Vagina (tissue), 2 donors: ENCODE measurements at regions not wholly inside any gene's neighbourhood (a gene's known extent, or its start where the extent isn't known, plus 50 kb on each side); places are given as distances from the start of the nearest gene placed in this dataset.

Experiments
- DNase-seq, 2 donors: peaks; one replicate each; pipeline ENCODE4 v3.0.0-alpha.2; 2017; ENCODE audit errors: extremely low spot score in 2 of 2
- H3K27ac ChIP-seq: fragments of 200-600 bp; sonication (generic); one replicate; pipeline ENCODE4 v1.5.1; 2019
- H3K27me3 ChIP-seq: fragments of 200-600 bp; sonication (generic); one replicate; pipeline ENCODE4 v1.5.1; 2019
- H3K36me3 ChIP-seq, 2 donors: fragments of 200-600 bp; sonication (generic); one replicate each; pipeline ENCODE4 v1.5.1; 2017 to 2019
- H3K4me1 ChIP-seq: fragments of 200-600 bp; sonication (generic); one replicate; pipeline ENCODE4 v1.5.1; 2019
- H3K4me3 ChIP-seq, 2 donors: fragments of 200-600 bp; sonication (generic); 1 replicate in 1 of 2; 2 replicates in 1 of 2; pipeline ENCODE4 v1.5.1; 2016 to 2019
- H3K9me3 ChIP-seq: fragments of 200-600 bp; sonication (generic); one replicate; pipeline ENCODE4 v1.5.1; 2019
- POLR2A ChIP-seq, 2 donors: fragments of 450-650 bp; IDR thresholded peaks; one replicate each; pipeline ENCODE4 v1.6.1; 2017; ENCODE audit warnings: antibody characterized with exemption in 2 of 2, mild to moderate bottlenecking in 2 of 2, moderate library complexity in 2 of 2
- POLR2AphosphoS5 ChIP-seq, 2 donors: sonication (generic); formaldehyde crosslinking; IDR thresholded peaks; one replicate each; pipeline ENCODE4 v1.9.0; 2017; ENCODE audit warnings: antibody characterized with exemption in 2 of 2, mild to moderate bottlenecking in 2 of 2, low read depth in 1 of 2; ENCODE audit not compliant: insufficient read depth in 1 of 2
- intact Hi-C: fragments of 100-400 bp; cut with DNase I; formaldehyde crosslinking; loops from one replicate; pipeline ENCODE4 v1.15.1; 2023
- TF ChIP-seq, protein P1 (sequence below), 3 experiments: fragments of 450-650 bp in 2 of 3; fragments of 200-600 bp in 1 of 3; sonication (generic) in 1 of 3; IDR thresholded peaks; one replicate each; pipeline ENCODE4 v1.5.1; 2017 to 2019; ENCODE audit warnings: antibody characterized with exemption in 3 of 3, mild to moderate bottlenecking in 2 of 3, moderate library complexity in 2 of 3

DNA sequence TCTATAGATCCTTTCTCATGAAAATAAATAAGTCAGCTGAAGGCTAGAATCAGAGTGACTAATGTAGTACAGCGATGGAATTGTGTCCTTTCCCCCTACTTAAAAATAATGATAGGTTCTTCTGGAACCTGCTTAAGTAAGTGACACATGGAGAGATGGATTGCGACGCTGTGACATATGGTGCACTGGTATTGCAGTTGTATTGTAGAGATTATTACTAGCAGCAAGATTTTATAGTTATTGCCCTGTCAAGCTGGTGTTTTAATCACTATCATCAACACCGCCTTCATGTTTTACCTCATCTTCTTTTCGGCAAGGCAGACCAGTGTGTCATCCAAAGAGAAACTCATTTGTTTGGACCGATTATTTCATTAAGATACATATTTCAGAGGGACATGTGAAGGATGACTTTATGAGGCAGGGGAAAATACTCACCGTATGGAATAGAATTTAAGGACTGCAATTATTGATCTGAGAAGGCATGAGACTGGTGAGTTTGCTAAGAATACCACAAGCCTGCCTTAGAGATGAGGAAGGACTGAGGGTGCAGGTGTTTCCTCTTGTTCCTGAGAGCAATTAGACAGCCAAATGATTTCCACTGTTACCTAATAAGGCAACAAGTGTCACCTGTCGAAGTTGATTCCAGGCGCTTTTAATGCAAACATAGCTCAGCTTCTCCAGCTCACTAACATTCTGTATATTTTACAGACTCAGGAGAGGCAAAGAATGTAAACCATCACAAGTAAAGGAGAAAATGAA lies 1855.5 kb downstream of the MAT2B start:
- no peak overlapping the region for H3K27ac ChIP-seq
- TF ChIP-seq POLR2A (IDR thresholded peaks at IDR 0.05) (no peak), POLR2AphosphoS5 (IDR thresholded peaks at IDR 0.05; ENCODE audit: insufficient read depth in 1 of 2, low read depth in 1 of 2) (no peak)
- TF ChIP-seq, protein P1, sequence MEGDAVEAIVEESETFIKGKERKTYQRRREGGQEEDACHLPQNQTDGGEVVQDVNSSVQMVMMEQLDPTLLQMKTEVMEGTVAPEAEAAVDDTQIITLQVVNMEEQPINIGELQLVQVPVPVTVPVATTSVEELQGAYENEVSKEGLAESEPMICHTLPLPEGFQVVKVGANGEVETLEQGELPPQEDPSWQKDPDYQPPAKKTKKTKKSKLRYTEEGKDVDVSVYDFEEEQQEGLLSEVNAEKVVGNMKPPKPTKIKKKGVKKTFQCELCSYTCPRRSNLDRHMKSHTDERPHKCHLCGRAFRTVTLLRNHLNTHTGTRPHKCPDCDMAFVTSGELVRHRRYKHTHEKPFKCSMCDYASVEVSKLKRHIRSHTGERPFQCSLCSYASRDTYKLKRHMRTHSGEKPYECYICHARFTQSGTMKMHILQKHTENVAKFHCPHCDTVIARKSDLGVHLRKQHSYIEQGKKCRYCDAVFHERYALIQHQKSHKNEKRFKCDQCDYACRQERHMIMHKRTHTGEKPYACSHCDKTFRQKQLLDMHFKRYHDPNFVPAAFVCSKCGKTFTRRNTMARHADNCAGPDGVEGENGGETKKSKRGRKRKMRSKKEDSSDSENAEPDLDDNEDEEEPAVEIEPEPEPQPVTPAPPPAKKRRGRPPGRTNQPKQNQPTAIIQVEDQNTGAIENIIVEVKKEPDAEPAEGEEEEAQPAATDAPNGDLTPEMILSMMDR (IDR thresholded peaks at IDR 0.05): no peak
- no peak for DNase-seq
- no peaks in the 10 kb centered on the region for H3K9me3 ChIP-seq
- H3K4me3 ChIP-seq: no peak overlapping the region
- H3K27me3 ChIP-seq: no peaks in the 10 kb centered on the region
- H3K4me1 ChIP-seq: no peaks in the 10 kb centered on the region
- intact Hi-C loops: no loop called here
- no peaks in the 10 kb centered on the region for H3K36me3 ChIP-seq

DNA sequence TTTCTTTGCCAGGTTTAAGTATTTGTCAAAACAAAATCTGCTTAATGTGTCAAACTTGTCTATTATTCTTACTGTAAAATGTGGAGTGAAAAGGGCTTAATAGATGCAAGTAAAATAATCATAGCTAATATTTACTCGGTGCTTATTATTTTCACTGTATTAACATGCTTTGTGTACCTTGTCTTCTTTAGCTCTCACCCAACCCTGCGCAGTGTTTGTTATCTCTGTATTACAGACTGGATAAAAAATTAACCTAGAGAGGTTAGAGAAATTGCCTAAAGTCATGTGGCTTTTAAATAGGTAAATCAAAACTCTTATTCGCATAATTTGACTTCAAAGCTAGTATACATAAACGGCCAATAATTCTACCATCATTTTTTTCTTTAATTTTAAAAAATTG lies 1864.8 kb downstream of the MAT2B start:
- no peaks in the 10 kb centered on the region for H3K9me3 ChIP-seq
- TF ChIP-seq POLR2AphosphoS5 (IDR thresholded peaks at IDR 0.05; ENCODE audit: insufficient read depth in 1 of 2, low read depth in 1 of 2): no peak
- TF ChIP-seq, protein P1 (IDR thresholded peaks at IDR 0.05): no peak
- no peak for TF ChIP-seq POLR2A (IDR thresholded peaks at IDR 0.05)
- no peak overlapping the region for H3K27ac ChIP-seq
- no peaks in the 10 kb centered on the region for H3K27me3 ChIP-seq
- H3K36me3 ChIP-seq: no peaks in the 10 kb centered on the region
- H3K4me3 ChIP-seq: no peak overlapping the region
- H3K4me1 ChIP-seq: no peaks in the 10 kb centered on the region
- intact Hi-C loops: no loop called here
- no peak for DNase-seq

DNA sequence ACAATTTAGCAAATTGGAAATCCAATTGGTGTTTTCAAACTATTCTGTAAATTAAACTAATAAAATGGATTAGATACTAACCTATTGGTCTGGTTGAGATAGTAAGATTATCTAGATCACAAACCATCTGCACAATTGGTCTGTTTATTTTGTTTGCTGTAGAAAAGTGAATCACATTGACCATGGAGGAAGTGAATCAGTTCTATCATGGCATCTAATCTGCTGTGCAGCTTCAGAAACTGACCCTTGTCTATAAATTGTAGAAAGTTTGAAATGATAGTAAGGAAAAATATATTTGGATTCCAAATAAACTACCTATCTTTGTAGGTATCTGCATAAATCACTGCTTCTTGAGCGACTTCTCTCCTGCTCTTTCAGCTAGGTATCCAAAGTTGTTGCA lies 1865.4 kb downstream of the MAT2B start:
- no peak for DNase-seq
- intact Hi-C loops: no loop called here
- Histone ChIP-seq H3K9me3 (no peaks in the 10 kb centered on the region), H3K4me3 (no peak overlapping the region), H3K4me1 (no peaks in the 10 kb centered on the region), H3K36me3 (no peaks in the 10 kb centered on the region), H3K27me3 (no peaks in the 10 kb centered on the region), H3K27ac (no peak overlapping the region)
- TF ChIP-seq, protein P1 (IDR thresholded peaks at IDR 0.05): no peak
- TF ChIP-seq POLR2A (IDR thresholded peaks at IDR 0.05): no peak
- no peak for TF ChIP-seq POLR2AphosphoS5 (IDR thresholded peaks at IDR 0.05; ENCODE audit: insufficient read depth in 1 of 2, low read depth in 1 of 2)

DNA sequence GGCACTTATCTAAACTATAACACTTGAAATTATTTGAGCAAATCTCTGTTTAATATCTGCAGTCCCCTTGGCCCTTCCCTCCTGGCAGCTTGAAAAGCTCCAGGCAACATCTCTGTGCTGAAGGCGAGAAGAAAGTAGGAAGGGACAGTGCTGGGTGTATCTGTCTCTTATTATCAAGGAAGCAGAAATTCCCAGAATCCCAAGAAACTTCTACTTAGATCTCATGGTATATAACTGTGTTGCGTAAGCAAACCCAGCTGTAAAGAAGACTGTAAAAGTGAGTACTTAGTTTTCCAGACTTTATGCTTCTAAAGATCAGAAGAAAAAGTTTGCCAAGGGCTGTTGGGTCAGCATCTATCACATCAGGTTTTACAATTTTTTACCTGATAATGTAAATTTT lies 1869.8 kb downstream of the MAT2B start:
- Histone ChIP-seq H3K4me1 (no peaks in the 10 kb centered on the region), H3K27ac (no peak overlapping the region), H3K9me3 (no peaks in the 10 kb centered on the region), H3K4me3 (no peak overlapping the region), H3K36me3 (no peaks in the 10 kb centered on the region), H3K27me3 (no peaks in the 10 kb centered on the region)
- TF ChIP-seq, protein P1 (IDR thresholded peaks at IDR 0.05): no peak
- DNase-seq: no peak
- intact Hi-C loops: no loop called here

DNA sequence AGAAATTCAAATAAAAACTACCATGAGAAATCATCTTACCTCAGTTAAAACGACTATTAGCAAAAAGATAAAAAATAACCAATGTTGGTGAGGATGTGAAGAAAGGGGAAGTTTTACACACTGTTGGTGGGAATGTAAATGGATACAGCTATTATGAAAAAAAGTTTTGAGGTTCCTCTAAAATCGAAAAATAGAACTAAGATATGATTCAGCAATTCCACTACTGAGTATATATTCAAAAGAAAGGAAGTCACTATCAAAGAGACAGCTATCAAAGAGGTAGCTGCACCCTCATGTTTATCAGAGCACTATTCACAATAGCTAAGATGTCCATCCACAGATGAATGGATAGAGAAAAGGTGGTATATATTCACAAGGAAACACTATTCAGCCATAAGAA lies 1888.4 kb downstream of the MAT2B start:
- TF ChIP-seq POLR2AphosphoS5 (IDR thresholded peaks at IDR 0.05; ENCODE audit: insufficient read depth in 1 of 2, low read depth in 1 of 2) (no peak), POLR2A (IDR thresholded peaks at IDR 0.05) (no peak)
- TF ChIP-seq, protein P1 (IDR thresholded peaks at IDR 0.05): no peak
- intact Hi-C loops: no loop called here
- Histone ChIP-seq H3K4me3 (no peak overlapping the region), H3K27ac (no peak overlapping the region), H3K4me1 (no peaks in the 10 kb centered on the region), H3K9me3 (no peaks in the 10 kb centered on the region), H3K36me3 (no peaks in the 10 kb centered on the region), H3K27me3 (no peaks in the 10 kb centered on the region)
- DNase-seq: no peak
